Psoas muscle (tissue), 7 donors: ENCODE measurements at regions not wholly inside any gene's neighbourhood (a gene's known extent, or its start where the extent isn't known, plus 50 kb on each side); places are given as distances from the start of the nearest gene placed in this dataset.

Source experiments
- ATAC-seq, 4 donors: fragments of 200-7000 bp; cut with Tn5 transposase; one replicate each; pipeline ENCODE4 v1.9.1; 2020; ENCODE audit warnings: moderate library complexity in 3 of 4, mild to moderate bottlenecking in 2 of 4
- DNase-seq, 2 donors: peaks; one replicate each; pipeline ENCODE4 v3.0.0-alpha.2; 2020
- H3K27ac ChIP-seq: fragments of 200-600 bp; one replicate; pipeline ENCODE4 v1.8.0; 2022
- H3K27me3 ChIP-seq, 3 donors: fragments of 200-600 bp in 1 of 3; one replicate each; pipeline versions ENCODE4 v1.6.1 to v1.8.0; 2013 to 2022; ENCODE audit warnings: low read length in 2 of 3, mild to moderate bottlenecking in 2 of 3, moderate library complexity in 1 of 3; ENCODE audit not compliant: insufficient read depth in 3 of 3
- H3K36me3 ChIP-seq, 2 donors: fragments of 200-600 bp in 1 of 2; one replicate each; pipeline versions ENCODE4 v1.6.1 to v1.8.0; 2013 to 2022; ENCODE audit warnings: low read depth in 1 of 2, mild to moderate bottlenecking in 1 of 2, moderate library complexity in 1 of 2; ENCODE audit not compliant: insufficient read depth in 1 of 2
- H3K4me1 ChIP-seq: fragments of 200-600 bp; one replicate; pipeline ENCODE4 v1.8.0; 2022
- H3K4me3 ChIP-seq: fragments of 200-600 bp; one replicate; pipeline ENCODE4 v1.8.0; 2022; ENCODE audit warnings: mild to moderate bottlenecking
- H3K9me3 ChIP-seq: fragments of 200-600 bp; one replicate; pipeline ENCODE4 v1.8.0; 2022
- CTCF ChIP-seq: fragments of 200-600 bp; IDR thresholded peaks from one replicate; pipeline ENCODE4 v1.8.0; 2022; ENCODE audit warnings: antibody characterized with exemption
- WGBS, 3 donors: extraction: QIAGEN DNeasy Blood & Tissue Kit; methylation state at CpG; one replicate each; pipeline versions ENCODE4 v1.1.6 to v1.1.7; 2013; 5-methylcytosine and 5-hydroxymethylcytosine counted together
- intact Hi-C, 2 donors: fragments of 100-400 bp; cut with DNase I; formaldehyde crosslinking; loops; one replicate each; pipeline versions ENCODE4 v1.11.0 to v1.14.2; 2022
- donor health status: healthy with polysubstance abuse.
- donor health status: DM: no; HTN: no; CAD: no; lungs with moderate emphysema.
- donor health status: Bipolar disorder and iron deficiency.
- donor health status: healthy.
- donor health status: DM: yes; HTN: yes; CAD: no.
- donor health status: DM: no; HTN: no; CAD: no.
- donor health status: DM: yes; HTN: yes; CAD: no.

- Histone ChIP-seq H3K9me3 (no peaks in the 10 kb centered on the region), H3K36me3 (no peaks in the 10 kb centered on the region), H3K4me1 (no peaks in the 10 kb centered on the region), H3K27ac (no peak overlapping the region), H3K27me3 (no peaks in the 10 kb centered on the region), H3K4me3 (no peak overlapping the region)
- TF ChIP-seq CTCF: no peak
- 74 to 76% (median 75%) methylated on average over 2 of the region's 2 CpGs for WGBS, 3 donors
- intact Hi-C loops: no loop called here
- ATAC-seq (no peak), DNase-seq (no peak)
Measured at GRCh38 chr7:17159500-17160037, 138.9 kb upstream of the AHR start.

- TF ChIP-seq CTCF: no peak
- ATAC-seq: no peak
- Histone ChIP-seq H3K27me3 (no peaks in the 10 kb centered on the region), H3K27ac (no peak overlapping the region), H3K4me3 (no peak overlapping the region), H3K9me3 (no peaks in the 10 kb centered on the region), H3K36me3 (no peaks in the 10 kb centered on the region), H3K4me1 (no peaks in the 10 kb centered on the region)
- intact Hi-C loops: no loop called here
- WGBS, 3 donors: 61 to 70% (median 61%) methylated on average over 4 of the region's 4 CpGs
- no peak for DNase-seq
Measured at GRCh38 chr7:17166824-17167379, 131.6 kb upstream of the AHR start.

- TF ChIP-seq CTCF: no peak
- intact Hi-C loops: no loop called here
- ATAC-seq (no peak), DNase-seq (no peak)
- Histone ChIP-seq H3K4me1 (no peaks in the 10 kb centered on the region), H3K27me3 (no peaks in the 10 kb centered on the region), H3K4me3 (no peak overlapping the region), H3K36me3 (no peaks in the 10 kb centered on the region), H3K9me3 (no peaks in the 10 kb centered on the region), H3K27ac (no peak overlapping the region)
- 61 to 67% (median 62%) methylated on average over 2 of the region's 2 CpGs for WGBS, 3 donors
Measured at GRCh38 chr7:17168416-17168815, 130.0 kb upstream of the AHR start.

DNA sequence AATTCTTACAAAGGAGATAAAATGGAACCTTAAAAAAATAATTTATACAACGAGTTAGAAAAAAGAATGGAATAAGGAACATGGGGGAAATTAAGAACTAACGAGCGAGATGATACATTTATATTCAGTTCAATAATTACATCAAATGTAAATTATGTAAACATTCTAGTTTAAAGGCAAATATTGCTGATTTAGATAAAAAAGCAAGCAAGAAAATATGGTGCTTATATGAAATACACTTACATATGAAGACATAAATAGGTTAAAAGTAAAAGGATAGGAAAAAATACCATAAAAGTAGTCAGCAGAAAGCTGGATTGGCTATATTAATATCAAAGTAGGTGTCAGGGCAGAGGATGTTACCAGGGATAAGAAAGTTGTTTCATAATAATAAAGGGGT is 127.0 kb upstream of the AHR start:
- intact Hi-C loops: no loop called here
- H3K36me3 ChIP-seq: no peaks in the 10 kb centered on the region
- WGBS, 3 donors: 90 to 95% (median 95%) methylated on average over 3 of the region's 3 CpGs
- DNase-seq (no peak), ATAC-seq (no peak)
- no peak overlapping the region for H3K4me3 ChIP-seq
- no peaks in the 10 kb centered on the region for H3K4me1 ChIP-seq
- H3K27me3 ChIP-seq: no peaks in the 10 kb centered on the region
- no peaks in the 10 kb centered on the region for H3K9me3 ChIP-seq
- TF ChIP-seq CTCF: no peak
- no peak overlapping the region for H3K27ac ChIP-seq
